Hypothalamus (tissue), 51 donors: ENCODE measurements at regions not wholly inside any gene's neighbourhood (a gene's known extent, or its start where the extent isn't known, plus 50 kb on each side); places are given as distances from the start of the nearest gene placed in this dataset.
"Not testable (repeated sequence)": the region's sequence is repeated elsewhere in the genome, so short reads cannot be mapped to it uniquely, and the experiment has no call there.

ENCODE experiments used
- DNase-seq, 51 donors: peaks; one replicate each; lab custom pipeline; 2025; lab: John Stamatoyannopoulos, UW

DNA sequence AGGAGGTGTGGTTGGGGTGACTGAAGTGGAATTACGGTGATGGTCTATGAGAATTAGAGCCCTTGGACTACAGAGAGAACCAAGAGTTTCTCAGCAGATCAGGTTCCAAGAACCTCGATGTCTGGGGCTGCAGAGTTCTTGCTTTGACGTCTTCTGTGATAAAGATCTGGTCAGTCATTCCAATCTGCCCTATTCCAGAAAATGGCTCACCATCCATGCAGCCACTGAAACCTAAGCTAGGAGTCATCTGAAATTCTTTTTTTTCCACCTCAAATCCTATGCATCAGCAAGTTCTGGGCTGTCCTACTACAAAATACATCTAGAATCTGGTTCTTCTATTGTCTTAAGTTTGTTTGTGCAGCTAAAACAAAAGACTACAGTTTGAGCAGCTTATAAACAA, 254.4 kb upstream of the PGRMC2 start:
- DNase-seq = no peak

DNA sequence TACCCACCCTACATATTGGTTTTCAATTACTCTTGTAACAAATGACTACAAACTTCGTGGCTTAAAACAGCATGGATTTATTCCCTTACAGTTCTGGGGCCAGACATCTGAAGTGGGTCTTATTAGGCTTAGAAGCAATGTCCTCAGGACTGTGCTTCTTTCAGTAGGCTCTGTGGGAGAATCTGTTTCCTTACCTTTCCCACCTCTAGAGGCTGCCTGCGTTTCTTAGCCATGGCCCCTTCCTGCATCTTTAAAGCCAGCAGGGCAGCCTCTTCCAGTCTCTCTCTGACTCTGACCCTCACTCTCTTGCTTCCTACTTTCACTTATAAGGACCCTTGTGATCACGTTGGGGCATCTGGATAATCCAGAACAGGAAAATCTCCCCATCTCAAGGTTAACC, 252.5 kb upstream of the PGRMC2 start:
- no peak for DNase-seq

DNA sequence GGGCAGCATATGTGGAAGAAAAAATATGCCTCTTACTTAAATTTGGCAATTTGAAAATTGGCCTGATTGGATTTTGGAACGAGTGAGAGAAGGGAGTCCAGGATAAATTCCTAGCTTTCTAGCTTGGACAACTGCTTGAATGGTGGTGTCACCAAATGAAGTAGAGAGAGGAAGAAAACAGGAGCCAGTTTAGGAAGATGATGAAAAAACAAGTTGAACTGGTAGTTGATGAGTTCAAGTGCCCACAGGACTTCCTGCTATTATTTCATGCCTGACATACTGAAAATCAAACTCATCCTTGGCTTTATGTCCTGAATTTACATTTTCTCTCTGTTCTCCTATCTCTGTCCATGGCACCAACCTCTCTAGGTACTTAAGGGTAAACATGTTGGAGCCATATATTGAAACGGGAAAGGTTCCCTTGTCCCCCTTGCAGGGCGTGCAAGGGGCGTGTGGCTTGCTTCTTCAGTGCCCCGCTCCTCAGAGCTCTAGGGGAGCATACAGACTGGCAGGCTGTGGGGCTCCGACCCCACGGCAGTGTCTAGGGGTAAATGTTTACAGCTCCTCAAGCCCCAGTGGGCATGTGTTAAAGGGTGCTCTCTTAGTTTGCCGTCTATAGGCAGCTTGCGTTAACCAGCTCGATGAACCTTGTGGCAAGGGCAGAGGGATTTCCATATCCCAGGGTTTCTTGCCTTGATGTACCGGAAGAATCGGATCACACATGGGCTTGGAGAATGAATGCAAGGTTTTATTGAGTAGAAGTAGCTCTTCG, 250.7 kb upstream of the PGRMC2 start:
- DNase-seq = no peak

DNA sequence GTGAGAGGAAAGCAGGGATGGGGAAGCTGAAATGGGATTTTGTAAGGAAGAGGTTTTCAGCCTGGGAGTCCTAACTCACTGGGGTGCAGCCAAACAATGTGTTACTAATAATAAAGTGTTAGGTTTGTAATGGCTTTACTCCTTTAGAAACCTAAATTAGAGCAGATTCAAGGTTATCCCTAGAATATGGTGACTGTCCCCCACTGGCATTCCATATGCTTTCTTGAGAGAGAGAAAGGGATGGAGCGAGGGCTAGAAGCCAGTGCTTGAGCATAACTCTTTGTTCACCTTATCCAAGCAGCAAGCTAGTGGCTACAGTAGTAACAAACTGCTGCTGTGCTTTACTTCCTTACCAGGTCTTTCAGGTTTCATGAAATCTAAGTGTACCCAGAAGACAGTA, 249.1 kb upstream of the PGRMC2 start:
- no peak for DNase-seq

DNA sequence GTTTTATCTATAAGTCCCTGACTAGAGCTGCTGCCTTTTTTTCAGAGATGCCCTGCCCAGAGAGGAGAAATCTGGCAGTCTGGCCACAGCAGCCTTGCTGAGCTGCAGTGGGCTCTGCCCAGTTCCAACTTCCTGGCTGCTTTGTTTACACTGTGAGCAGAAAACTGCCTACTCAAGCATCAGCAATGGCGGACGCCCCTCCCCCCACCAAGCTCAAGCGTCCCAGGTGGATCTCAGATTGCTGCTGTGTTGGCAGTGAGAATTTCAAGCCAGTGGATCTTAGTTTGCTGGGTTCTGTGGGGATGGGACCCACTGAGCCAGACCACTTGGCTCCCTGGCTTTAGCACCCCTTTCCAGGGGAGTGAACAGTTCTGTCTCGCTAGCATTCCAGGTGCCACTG, 247.9 kb upstream of the PGRMC2 start:
- not testable (repeated sequence) for DNase-seq

DNA sequence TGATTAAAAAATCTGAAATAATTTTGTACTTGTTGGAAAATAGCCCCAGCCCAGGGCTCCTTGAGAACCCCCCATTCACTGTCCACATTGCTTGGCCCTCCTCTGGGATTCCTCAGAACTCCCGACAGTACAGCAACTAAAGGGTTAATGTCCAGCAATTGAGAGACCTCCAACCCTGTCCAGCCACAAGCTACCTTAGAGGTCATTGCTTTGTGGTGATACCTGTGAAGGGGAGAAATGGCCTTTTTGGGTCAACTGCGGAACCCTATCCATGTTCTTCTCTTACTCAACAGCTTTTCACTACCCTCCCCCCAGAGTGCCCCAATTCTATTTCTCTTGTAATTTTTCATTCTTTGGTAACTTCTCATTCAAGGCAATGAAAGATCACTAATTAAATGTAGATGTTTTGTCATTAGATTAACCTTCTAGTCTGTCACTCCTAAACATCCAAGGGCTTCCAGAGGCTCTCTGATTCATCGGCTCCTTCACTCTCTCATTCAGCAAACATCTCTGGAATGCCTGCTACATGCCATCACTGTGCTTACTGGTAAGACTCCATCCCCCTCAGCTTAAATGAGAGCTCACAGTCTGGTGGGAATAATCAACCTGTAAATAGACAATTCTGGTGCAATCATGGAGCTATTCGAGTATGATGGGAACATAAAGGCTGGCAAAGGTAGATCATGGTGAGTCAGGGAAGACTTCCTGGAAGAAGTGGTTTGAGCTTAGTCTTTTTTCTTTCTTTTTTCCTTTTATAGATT, 241.4 kb upstream of the PGRMC2 start:
- DNase-seq = no peak

DNA sequence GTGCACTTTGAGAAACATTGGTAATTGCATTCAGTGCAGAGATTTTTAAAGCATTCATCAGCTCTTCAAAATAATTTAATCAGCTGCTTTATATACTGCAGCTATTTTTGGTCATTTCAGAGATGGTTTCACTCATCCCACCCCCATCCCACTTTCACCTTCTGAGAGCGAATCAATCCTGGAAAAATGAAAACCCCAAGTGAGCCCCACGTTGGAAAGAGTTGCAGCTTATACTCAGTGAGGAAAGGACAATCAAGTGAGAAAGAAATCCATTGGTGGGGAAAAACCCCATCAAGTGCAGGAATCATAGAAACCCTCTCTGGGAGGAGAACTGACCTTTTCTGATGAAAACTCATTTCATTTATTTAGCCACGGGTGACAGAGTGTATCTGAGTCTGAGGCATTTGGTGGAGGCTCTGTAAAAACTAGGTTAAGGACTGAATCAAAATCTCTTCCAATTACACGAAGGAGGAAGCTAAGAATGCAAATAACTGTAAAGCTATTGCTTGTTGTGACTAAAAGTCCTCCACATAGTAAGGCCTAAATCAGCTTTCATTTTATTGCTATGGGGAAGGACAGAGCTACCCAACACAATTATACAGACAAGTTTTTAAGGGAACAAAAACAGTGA, 240.4 kb upstream of the PGRMC2 start:
- DNase-seq = no peak

DNA sequence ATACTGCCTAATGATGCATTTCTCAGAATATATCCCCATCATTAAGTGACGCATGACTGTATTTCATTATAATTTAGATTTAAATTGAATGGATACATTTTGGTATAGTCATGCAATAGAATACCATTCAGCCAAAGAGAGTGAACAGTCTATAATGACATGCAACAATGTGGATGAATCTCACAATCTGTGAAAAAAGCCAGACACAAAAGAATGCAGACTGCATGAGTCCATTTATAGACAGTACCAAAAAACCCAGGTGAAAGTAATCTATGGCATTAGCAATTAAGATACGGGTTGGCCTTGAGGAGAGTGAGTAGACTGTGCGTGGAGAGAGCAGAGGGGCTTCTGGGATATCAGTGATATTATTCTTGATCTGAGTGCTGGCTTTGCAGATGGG, 239.7 kb upstream of the PGRMC2 start:
- DNase-seq = no peak

DNA sequence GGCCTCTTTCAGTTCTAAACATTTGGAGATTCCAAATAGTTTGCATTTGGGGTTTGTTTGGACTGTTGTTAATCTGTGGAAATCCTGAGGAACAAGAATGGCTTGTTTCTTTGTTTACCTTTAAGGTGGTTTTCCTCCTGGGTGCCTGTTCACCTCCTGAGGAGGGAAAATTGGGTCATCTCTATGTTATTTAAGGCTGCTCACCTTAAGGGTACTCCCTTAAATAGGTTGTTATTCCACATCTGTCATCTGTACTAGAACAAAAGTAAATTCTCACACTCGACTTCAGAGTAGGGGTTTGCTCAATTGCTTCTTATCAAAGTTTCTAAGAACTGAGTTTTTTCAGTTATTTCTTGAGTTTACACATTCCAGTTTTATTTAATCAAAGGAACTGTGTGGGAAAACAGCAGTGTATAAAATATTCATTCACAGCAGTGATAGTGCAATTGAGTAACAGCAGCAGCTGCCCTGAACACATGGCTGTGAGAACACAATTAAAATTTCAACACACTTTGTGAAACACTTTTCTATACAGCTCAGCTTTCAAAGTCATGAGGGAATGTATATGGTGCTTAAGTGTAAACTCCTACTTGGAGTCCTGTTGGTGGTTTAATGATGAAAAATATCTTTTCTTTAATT, 238.5 kb upstream of the PGRMC2 start:
- no peak for DNase-seq

DNA sequence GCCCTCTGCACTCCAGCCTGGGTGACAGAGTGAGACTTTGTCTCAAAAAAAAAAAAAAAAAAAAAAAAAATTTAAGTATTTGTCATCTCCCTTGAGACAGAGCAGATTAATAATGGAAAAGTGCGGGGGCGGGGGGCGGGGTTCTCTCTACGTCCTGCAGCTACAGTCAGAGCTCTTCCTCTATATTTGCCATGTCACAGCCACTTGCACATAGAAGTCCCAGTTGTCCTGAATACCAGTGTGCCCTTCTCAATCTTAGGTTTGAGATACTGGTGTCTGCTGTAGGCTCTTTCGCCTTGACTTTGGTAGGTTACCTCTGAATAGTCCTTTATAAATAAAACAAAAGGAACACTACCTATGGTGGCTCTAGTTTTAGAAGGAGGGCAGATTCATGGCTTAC, 237.8 kb upstream of the PGRMC2 start:
- DNase-seq = no peak

DNA sequence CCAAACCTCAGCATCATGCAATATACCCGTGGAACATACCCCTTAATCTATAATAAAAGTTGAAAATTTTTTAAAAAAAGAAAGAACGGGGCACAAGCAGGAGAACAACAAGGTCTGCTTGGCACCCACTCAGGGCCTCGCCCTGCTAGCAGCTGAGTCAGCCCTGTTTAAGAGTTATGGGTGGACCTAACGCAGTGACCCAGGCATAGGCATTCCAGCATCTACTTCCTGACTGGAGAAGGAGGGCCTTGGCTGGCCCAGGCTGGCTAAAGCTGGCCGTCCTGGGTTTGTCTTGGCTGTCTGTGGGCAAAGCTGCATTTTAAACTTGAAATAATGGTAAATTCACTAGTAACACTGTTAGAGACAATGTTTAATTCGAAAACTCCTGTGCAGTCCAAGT, 236.7 kb upstream of the PGRMC2 start:
- no peak for DNase-seq

DNA sequence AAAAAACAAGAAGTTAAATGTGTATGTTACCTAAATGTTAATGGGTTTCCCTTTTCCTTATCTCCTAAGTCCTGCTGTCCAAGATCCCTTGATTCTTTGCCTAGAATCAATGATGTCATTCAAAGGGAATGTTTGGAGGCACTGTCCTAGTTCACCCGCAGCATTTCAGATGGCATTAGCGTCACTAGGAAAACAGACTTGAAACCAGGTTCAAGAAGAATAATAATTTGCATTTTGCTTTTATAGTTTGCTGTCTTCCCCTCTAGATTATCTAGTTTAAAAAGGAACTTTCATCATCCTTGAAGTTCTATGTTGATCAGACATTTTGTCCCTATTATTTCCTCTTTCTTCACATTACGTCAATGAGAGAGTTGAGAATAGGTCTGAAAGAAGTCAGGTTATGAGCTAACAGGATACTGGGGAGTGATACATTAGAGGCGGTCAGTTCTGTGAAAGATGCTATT, 234.1 kb upstream of the PGRMC2 start:
- no peak for DNase-seq

DNA sequence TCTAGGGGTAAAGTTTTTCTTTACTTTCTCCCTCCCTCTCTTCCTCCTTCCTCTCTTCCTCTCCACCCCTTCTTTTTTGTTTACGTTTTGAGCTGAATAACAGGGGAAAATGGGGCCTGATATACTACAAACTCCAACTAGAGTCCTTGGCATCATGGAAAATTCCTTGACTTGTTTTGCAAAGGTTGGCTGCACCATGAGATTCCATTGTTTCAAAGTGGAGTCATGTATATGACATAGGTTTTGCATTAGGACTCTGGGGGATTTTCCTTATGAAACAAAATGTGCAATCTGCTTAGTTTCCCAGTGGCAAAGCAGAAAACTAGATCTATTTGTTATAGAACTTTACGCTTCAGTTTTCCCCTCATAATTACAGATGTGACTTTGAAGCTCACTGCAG, 233.5 kb upstream of the PGRMC2 start:
- DNase-seq = no peak

DNA sequence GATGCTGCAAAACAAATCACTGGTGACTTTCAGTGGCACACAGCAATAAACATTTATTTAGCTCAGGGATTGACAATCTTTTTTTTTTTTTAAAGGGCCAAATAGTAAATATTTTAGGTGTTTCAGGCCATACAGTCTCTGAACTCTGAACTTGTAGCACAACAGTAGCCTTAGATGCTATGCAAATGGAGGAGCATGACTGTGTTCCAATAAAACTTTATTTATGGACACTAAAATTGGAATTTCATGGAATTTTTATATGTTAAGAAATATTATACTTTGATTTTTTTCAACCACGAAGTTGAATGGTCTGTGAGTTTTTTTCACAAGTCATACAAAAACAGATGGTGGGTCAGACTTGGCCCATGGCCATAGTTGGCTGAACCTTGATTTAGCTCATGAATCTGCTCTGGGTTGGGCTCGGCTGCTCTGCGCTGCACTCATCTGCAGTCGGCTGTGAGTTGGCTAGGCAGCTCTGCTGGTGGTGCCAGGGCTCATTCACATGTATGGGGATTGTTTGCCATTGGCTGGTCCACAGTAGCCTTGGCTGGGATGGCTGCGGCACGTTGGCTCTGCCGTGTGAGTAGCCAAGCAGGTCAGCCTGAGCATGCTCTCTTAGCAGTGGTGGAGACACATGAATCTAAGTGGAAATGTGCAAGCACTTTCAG, 231.7 kb upstream of the PGRMC2 start:
- DNase-seq = peak in 10 of 51 donors; percentile 0 to 31 (median 8)

DNA sequence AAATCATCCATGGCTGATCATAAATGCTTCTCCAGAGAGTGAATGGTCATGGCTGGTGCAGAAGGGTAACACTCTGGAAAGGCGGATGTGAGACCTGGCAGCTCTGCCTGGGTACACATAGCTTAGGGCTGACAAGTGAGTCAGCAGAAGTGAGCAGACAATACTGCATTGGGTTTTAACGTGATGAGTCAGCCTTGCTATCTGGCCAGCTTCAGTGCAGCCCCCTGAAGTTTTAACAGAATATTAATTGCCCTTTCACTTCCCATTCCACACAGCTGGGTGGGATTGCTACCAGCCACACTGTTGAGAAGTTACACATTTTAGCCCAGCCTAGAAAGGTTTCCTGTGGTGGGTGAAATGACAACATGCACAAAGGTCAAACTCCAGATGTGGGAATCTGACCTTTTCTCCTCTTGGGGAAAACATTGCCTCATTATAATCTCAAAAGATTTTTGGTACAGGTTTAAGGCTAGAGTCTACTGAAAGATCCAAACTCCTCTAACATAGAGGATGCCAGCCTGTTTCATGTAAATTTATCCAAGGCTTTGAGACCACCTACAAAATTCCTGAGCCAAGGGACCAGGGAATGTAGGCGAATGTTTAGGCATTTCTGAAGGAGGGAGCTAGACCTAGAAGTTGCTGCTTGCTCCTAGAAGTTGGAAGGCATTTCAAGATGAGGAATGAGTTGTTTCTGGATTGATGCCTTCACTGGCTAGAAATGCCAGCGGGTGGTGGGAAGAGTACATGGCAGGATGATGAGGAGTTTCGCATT, 230.3 kb upstream of the PGRMC2 start:
- peak in 3 of 51 donors; percentile 1 to 7 (median 2) for DNase-seq

DNA sequence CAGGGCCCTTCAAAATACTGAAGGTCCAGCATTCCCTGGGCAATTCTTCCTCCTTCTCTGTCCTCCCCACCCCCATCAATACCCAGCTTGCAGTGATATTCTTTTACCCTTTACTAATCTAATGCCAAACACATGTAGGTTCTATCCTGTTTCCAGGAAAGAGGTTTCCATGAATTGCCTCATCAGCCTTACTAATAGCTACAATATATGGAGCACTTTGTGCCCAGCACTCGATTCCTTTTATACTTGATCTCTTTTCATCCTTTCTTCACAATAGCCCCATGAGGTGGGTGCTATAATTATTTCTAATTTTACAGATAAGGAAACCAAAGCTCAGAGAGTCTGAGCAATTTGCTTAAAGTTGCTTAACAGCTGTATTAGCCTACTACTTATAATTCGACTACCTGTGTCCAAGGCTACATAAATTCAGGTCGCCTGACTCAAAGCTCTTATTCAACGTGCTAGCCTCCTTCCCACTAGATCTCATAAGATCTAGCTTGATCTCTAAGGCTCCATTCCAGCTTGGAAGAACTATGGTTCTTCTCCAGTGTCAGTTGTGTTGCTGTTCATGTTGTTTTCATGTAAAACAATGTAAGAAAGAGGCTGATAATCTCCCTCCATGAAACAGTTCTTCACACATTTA, 229.6 kb upstream of the PGRMC2 start:
- DNase-seq = no peak

DNA sequence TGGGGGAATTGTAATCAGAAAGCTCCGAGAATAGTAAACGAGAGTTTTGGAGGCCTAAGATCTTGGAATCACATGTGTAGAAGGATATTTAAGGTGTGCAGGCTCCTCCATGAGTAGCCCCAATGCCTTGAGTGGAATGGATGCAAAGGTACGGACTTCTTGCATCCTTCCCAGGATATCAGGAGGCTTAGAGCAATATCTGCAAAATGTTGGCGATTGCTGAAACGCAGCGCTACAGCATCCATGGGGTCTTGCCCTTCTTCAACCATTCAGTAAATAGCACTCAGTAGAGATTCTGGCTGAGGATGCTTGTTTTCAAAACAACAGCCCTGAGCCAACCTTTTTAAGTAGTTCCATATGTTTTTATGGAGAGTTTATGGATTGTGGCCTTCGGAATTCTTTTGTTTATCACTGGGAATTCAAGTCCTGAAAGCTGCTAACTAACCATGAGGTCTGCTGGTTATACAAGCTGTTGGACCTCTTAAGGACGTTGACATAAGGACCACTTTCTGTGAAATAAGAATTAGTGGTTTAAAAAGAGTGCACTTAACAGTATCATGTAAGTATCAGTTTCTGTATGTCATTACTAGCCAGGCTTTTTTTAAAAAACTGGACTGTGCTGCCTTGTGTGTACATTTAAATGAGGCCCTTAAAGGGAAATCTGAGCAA, 228.8 kb upstream of the PGRMC2 start:
- DNase-seq = no peak

DNA sequence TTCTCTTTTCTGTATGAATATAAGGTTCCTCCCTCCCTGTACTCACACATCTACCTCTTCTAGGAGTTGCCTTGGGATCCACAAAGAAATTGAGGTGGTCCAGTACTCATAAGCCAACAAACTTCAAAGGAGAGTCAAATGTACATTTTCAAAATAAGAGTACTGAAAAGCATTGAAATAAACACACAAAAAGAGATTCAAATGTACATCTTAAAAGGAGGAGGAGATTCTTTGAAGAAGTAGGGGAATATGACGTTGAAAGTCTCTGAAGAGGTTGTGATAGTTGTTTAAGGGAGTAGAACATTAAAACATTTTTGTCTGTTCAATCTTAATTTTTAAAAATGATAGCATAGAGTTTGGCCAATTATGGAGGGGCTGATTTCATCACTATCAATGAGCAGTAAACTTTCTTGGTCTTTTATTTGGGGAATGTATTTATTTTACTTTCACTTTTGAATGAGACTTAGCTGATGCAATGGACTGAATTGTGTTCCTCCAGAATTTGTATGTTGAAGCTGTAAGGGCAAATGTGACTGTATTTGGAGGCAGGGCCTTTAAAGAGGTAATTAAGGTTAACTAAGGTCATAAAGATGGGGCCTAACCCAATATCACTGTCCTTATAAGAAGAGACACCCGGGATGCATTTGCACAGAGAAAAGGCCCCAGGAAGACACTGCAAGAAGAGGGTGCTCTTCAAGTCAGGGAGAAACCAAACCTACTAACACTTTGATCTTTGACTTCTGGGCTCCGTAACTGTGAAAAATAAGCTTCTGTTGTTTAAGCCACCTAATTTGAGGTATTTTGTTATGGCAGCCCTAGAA, 226.3 kb upstream of the PGRMC2 start:
- DNase-seq = no peak
